ENCODE measurements at regions not wholly inside any gene's neighbourhood (a gene's known extent, or its start where the extent isn't known, plus 50 kb on each side); places are given as distances from the start of the nearest gene placed in this dataset.

- DNase-seq (ENCODE audit: low read depth): no peak
- TF ChIP-seq, protein P1, sequence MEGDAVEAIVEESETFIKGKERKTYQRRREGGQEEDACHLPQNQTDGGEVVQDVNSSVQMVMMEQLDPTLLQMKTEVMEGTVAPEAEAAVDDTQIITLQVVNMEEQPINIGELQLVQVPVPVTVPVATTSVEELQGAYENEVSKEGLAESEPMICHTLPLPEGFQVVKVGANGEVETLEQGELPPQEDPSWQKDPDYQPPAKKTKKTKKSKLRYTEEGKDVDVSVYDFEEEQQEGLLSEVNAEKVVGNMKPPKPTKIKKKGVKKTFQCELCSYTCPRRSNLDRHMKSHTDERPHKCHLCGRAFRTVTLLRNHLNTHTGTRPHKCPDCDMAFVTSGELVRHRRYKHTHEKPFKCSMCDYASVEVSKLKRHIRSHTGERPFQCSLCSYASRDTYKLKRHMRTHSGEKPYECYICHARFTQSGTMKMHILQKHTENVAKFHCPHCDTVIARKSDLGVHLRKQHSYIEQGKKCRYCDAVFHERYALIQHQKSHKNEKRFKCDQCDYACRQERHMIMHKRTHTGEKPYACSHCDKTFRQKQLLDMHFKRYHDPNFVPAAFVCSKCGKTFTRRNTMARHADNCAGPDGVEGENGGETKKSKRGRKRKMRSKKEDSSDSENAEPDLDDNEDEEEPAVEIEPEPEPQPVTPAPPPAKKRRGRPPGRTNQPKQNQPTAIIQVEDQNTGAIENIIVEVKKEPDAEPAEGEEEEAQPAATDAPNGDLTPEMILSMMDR (conservative IDR thresholded peaks at IDR 0.05; ENCODE audit: low read depth, low read length): no peak
- H3K4me3 ChIP-seq (ENCODE audit: low read depth, low read length): no peak overlapping the region
These were observed 254.4 kb downstream of the BRD1 start for GRCh38 chr22:49573109-49573765.

DNA sequence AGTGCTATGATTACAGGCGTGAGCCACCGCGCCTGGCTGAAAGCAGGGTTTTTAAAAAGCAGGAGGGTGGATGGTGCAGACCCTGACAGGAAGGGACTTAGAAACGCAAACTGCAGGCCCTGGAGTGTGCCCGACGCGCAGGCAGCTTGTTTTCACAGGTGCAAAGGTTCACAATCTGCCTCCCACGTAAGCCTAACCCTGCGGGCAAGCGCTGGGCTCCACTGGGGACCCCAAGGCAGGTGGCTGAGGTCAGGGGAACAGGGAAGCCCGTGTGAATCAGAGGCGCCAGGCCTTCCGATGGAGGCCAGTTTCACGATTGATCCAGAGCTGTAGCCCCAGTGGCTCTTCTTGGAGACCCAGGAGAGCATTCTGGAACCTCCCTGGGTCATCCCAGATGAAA, 256.3 kb downstream of the BRD1 start:
- H3K4me3 ChIP-seq (ENCODE audit: low read depth, low read length): no peak overlapping the region
- DNase-seq (ENCODE audit: low read depth): no peak
- TF ChIP-seq, protein P1 (conservative IDR thresholded peaks at IDR 0.05; ENCODE audit: low read depth, low read length): no peak

- H3K4me3 ChIP-seq (ENCODE audit: low read depth, low read length): no peak overlapping the region
- no peak for DNase-seq (ENCODE audit: low read depth)
- TF ChIP-seq, protein P1 (conservative IDR thresholded peaks at IDR 0.05; ENCODE audit: low read depth, low read length): no peak
These were observed 257.4 kb downstream of the BRD1 start for GRCh38 chr22:49570032-49570848.

GRCh38 chr22:49569286-49570031, 258.2 kb downstream of the BRD1 start:
- TF ChIP-seq, protein P1 (conservative IDR thresholded peaks at IDR 0.05; ENCODE audit: low read depth, low read length): no peak
- H3K4me3 ChIP-seq (ENCODE audit: low read depth, low read length): no peak overlapping the region
- no peak for DNase-seq (ENCODE audit: low read depth)

- no peak overlapping the region for H3K4me3 ChIP-seq (ENCODE audit: low read depth, low read length)
- TF ChIP-seq, protein P1 (conservative IDR thresholded peaks at IDR 0.05; ENCODE audit: low read depth, low read length): no peak
- DNase-seq (ENCODE audit: low read depth): no peak
These were observed 258.9 kb downstream of the BRD1 start for GRCh38 chr22:49568751-49569285.

DNA sequence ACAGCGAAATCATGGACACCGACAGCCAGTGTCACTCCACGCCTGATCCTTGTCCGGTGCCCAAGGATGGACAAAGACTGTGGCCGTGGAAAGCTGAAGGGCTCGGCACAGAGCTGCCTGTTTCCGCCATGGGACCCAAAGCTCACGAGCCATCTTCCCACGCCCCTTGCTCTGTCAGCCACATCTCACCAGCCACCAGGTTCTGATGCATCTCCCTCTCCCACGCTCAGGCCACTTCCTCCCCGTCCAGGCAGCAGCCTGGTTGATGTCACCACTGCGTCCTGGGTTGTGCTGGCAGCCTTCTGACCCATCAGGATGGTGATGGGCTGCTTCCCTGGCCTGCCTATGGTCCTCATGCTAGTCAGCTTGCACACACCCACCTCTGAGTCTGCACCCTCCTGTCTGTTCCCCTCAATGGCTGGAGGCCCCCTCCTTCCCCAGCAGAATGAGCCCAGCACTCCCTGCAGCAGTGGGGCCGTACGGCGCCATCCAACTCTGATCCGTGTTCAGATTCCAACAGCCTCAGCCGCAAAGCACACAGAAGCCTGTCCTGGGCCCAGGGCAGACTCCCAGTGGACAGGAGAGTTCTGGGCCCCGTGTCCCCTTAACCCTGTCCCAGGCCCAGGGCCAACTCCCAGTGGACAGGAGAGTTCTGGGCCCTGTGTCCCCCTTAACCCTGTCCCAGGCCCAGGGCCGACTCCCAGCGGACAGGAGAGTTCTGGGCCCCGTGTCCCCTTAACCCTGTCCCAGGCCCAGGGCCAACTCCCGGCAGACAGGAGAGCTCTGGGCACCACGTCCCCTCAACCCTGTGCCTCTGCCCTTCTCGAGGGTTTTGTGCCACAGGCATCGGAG, 259.5 kb downstream of the BRD1 start:
- TF ChIP-seq, protein P1 (conservative IDR thresholded peaks at IDR 0.05; ENCODE audit: low read depth, low read length): no peak
- DNase-seq (ENCODE audit: low read depth): no peak
- H3K4me3 ChIP-seq (ENCODE audit: low read depth, low read length): no peak overlapping the region
